Ascending aorta (tissue), 2 donors: ENCODE measurements at regions not wholly inside any gene's neighbourhood (a gene's known extent, or its start where the extent isn't known, plus 50 kb on each side); places are given as distances from the start of the nearest gene placed in this dataset.

ENCODE experiments used
- DNase-seq, 2 donors: peaks; one replicate each; pipeline ENCODE4 v3.0.0-alpha.2; 2019; ENCODE audit warnings: low spot score in 2 of 2
- H3K27ac ChIP-seq, 2 donors: fragments of 200-600 bp; sonication (generic); one replicate each; pipeline ENCODE4 v1.5.1; 2016 to 2017; ENCODE audit warnings: mild to moderate bottlenecking in 1 of 2
- H3K27me3 ChIP-seq: fragments of 200-600 bp; sonication (generic); one replicate; pipeline ENCODE4 v1.5.1; 2017
- H3K36me3 ChIP-seq, 2 donors: fragments of 200-600 bp; sonication (generic); one replicate each; pipeline ENCODE4 v1.5.1; 2016
- H3K4me1 ChIP-seq, 2 donors: fragments of 200-600 bp; sonication (generic); one replicate each; pipeline ENCODE4 v1.5.1; 2016 to 2017; ENCODE audit warnings: mild to moderate bottlenecking in 1 of 2
- H3K4me3 ChIP-seq, 2 donors: fragments of 200-600 bp; sonication (generic); one replicate each; pipeline ENCODE4 v1.5.1; 2016 to 2017; ENCODE audit warnings: mild to moderate bottlenecking in 1 of 2
- H3K9me3 ChIP-seq, 2 donors: fragments of 200-600 bp; sonication (generic); one replicate each; pipeline ENCODE4 v1.5.1; 2016
- CTCF ChIP-seq, 3 experiments: fragments of 200-600 bp in 2 of 3; fragments of 450-650 bp in 1 of 3; sonication (generic) in 2 of 3; IDR thresholded peaks; one replicate each; pipeline ENCODE4 v1.5.1; 2016 to 2019; ENCODE audit warnings: antibody characterized with exemption in 3 of 3, mild to moderate bottlenecking in 1 of 3, moderate library complexity in 1 of 3
- intact Hi-C: fragments of 100-400 bp; cut with DNase I; formaldehyde crosslinking; loops from one replicate; pipeline ENCODE4 v1.15.1; 2023

- no peak overlapping the region for H3K4me3 ChIP-seq
- no peak for TF ChIP-seq CTCF (IDR thresholded peaks at IDR 0.05)
Observed at GRCh38 chr10:128687927-128688549, 561.8 kb upstream of the MKI67 start.

GRCh38 chr10:128689667-128690066 is 563.4 kb upstream of the MKI67 start:
- intact Hi-C loops: no loop called here
- Histone ChIP-seq H3K27me3 (no peaks in the 10 kb centered on the region), H3K9me3 (no peaks in the 10 kb centered on the region), H3K4me1 (no peaks in the 10 kb centered on the region), H3K4me3 (no peak overlapping the region), H3K36me3 (no peaks in the 10 kb centered on the region), H3K27ac (no peak overlapping the region)
- no peak for TF ChIP-seq CTCF (IDR thresholded peaks at IDR 0.05)
- no peak for DNase-seq

More at GRCh38 chr10:128687927-128688549, 561.8 kb upstream of the MKI67 start:
- H3K27me3 ChIP-seq: no peaks in the 10 kb centered on the region
- H3K27ac ChIP-seq: no peak overlapping the region
- no peaks in the 10 kb centered on the region for H3K9me3 ChIP-seq
- intact Hi-C loops: no loop called here
- DNase-seq: no peak
- no peaks in the 10 kb centered on the region for H3K4me1 ChIP-seq
- no peaks in the 10 kb centered on the region for H3K36me3 ChIP-seq

GRCh38 chr10:128693493-128694131 is 567.4 kb upstream of the MKI67 start:
- DNase-seq: no peak
- intact Hi-C loops: no loop called here
- H3K4me1 ChIP-seq: no peaks in the 10 kb centered on the region
- H3K27me3 ChIP-seq: no peaks in the 10 kb centered on the region
- H3K36me3 ChIP-seq: no peaks in the 10 kb centered on the region
- no peaks in the 10 kb centered on the region for H3K9me3 ChIP-seq
- H3K4me3 ChIP-seq: no peak overlapping the region
- H3K27ac ChIP-seq: no peak overlapping the region
- TF ChIP-seq CTCF (IDR thresholded peaks at IDR 0.05): no peak

GRCh38 chr10:128694168-128694850 is 568.1 kb upstream of the MKI67 start:
- TF ChIP-seq CTCF (IDR thresholded peaks at IDR 0.05): no peak
- no peak for DNase-seq
- no peaks in the 10 kb centered on the region for H3K9me3 ChIP-seq
- H3K4me3 ChIP-seq: no peak overlapping the region
- H3K4me1 ChIP-seq: no peaks in the 10 kb centered on the region
- intact Hi-C loops: no loop called here
- no peak overlapping the region for H3K27ac ChIP-seq
- no peaks in the 10 kb centered on the region for H3K27me3 ChIP-seq
- no peaks in the 10 kb centered on the region for H3K36me3 ChIP-seq

GRCh38 chr10:128694851-128695725 is 568.9 kb upstream of the MKI67 start:
- no peak for TF ChIP-seq CTCF (IDR thresholded peaks at IDR 0.05)
- no peaks in the 10 kb centered on the region for H3K27me3 ChIP-seq
- intact Hi-C loops: no loop called here
- H3K4me1 ChIP-seq: no peaks in the 10 kb centered on the region
- H3K36me3 ChIP-seq: no peaks in the 10 kb centered on the region
- DNase-seq: no peak
- H3K27ac ChIP-seq: no peak overlapping the region
- H3K9me3 ChIP-seq: no peaks in the 10 kb centered on the region
- H3K4me3 ChIP-seq: no peak overlapping the region
